ENCODE measurements at regions not wholly inside any gene's neighbourhood (a gene's known extent, or its start where the extent isn't known, plus 50 kb on each side); places are given as distances from the start of the nearest gene placed in this dataset.

DNA sequence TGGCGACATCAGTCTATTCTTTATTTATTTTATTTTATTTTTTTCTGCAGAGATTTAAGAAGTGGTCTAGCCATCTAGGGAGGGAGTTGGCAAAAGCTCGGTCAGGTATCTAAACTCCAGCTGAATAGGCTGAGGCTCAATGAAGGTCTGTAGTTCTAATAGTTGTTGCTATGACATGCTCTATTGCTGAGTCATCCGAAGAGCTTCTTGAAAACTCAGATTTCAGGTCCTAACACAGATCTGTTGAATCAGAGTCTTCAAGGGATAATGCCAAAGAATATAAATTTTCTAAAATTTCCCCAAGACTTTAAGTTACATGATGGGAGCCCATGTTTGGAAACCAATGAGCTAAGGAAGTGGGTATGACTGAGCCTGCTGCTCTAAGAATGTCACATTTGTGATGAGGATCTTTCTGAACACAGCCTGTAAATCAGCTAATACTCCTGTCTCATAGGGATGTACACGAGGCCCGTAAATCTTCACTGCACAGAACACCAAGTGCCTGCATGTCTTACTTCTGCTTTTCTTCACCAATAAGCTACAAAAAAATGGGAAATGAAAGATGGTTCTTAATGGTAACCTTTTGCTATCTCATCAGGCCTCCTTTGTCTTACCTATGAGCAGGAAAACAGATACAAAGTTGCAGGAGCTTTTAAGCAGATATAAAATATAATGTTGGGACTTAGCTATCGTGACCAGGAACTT, 901.4 kb upstream of the API5 start:
- no peaks in the 10 kb centered on the region for H3K9me2 ChIP-seq (ENCODE audit: insufficient read depth, low read length)
- no peaks in the 10 kb centered on the region for H3K9me3 ChIP-seq (ENCODE audit: low read length)
- TF ChIP-seq CTCF (IDR thresholded peaks at IDR 0.05; ENCODE audit: poor library complexity, severe bottlenecking) (no peak), REST (IDR thresholded peaks at IDR 0.05; ENCODE audit: borderline replicate concordance) (no peak), EZH2 (IDR thresholded peaks at IDR 0.05; ENCODE audit: borderline replicate concordance, insufficient read depth, low read length, poor library complexity, severe bottlenecking) (no peak), EP300 (conservative IDR thresholded peaks at IDR 0.05; ENCODE audit: poor library complexity, severe bottlenecking) (no peak), POLR2AphosphoS5 (IDR thresholded peaks at IDR 0.05) (no peak), SMC3 (conservative IDR thresholded peaks at IDR 0.05; ENCODE audit: poor library complexity) (no peak), RAD21 (conservative IDR thresholded peaks at IDR 0.05) (no peak), TAF1 (IDR thresholded peaks at IDR 0.05; ENCODE audit: low read depth) (no peak), MXI1 (conservative IDR thresholded peaks at IDR 0.05; ENCODE audit: poor library complexity, severe bottlenecking) (no peak)
- no peak overlapping the region for H3K27ac ChIP-seq (ENCODE audit: low read length)
- no peak overlapping the region for H3K4me2 ChIP-seq (ENCODE audit: low read length)
- no peak overlapping the region for H3K4me3 ChIP-seq (ENCODE audit: low read length)
- H3F3A ChIP-seq (ENCODE audit: insufficient read depth, low read length, poor library complexity, severe bottlenecking), result peaks cover 3% of the 10 kb centered on the region
- peaks cover 5% of the 10 kb centered on the region for H3K27me3 ChIP-seq (ENCODE audit: insufficient read depth, low read depth, low read length)
- H4K20me1 ChIP-seq (ENCODE audit: insufficient read depth), result no peaks in the 10 kb centered on the region
- no peak overlapping the region for H2AFZ ChIP-seq (ENCODE audit: low read depth, low read length)
- no peaks in the 10 kb centered on the region for H3K79me2 ChIP-seq (replicated peaks; ENCODE audit: insufficient read depth, low read length)
- H3K9ac ChIP-seq (ENCODE audit: low read length), result no peak overlapping the region
- H3K36me3 ChIP-seq (ENCODE audit: insufficient read depth, low read length), result no peaks in the 10 kb centered on the region

GRCh38 chr11:42412590-42412989, 899.2 kb upstream of the API5 start:
- H3K9me3 ChIP-seq (ENCODE audit: low read length), result no peaks in the 10 kb centered on the region
- no peak overlapping the region for H3K9ac ChIP-seq (ENCODE audit: low read length)
- TF ChIP-seq POLR2AphosphoS5 (IDR thresholded peaks at IDR 0.05) (no peak), SMC3 (conservative IDR thresholded peaks at IDR 0.05; ENCODE audit: poor library complexity) (no peak), REST (IDR thresholded peaks at IDR 0.05; ENCODE audit: borderline replicate concordance) (no peak), CTCF (IDR thresholded peaks at IDR 0.05; ENCODE audit: poor library complexity, severe bottlenecking) (no peak), EZH2 (IDR thresholded peaks at IDR 0.05; ENCODE audit: borderline replicate concordance, insufficient read depth, low read length, poor library complexity, severe bottlenecking) (no peak), EP300 (conservative IDR thresholded peaks at IDR 0.05; ENCODE audit: poor library complexity, severe bottlenecking) (no peak), MXI1 (conservative IDR thresholded peaks at IDR 0.05; ENCODE audit: poor library complexity, severe bottlenecking) (no peak), TAF1 (IDR thresholded peaks at IDR 0.05; ENCODE audit: low read depth) (no peak), RAD21 (conservative IDR thresholded peaks at IDR 0.05) (no peak)
- H3K36me3 ChIP-seq (ENCODE audit: insufficient read depth, low read length), result no peaks in the 10 kb centered on the region
- no peaks in the 10 kb centered on the region for H4K20me1 ChIP-seq (ENCODE audit: insufficient read depth)
- no peak overlapping the region for H3K4me2 ChIP-seq (ENCODE audit: low read length)
- peaks cover 5% of the 10 kb centered on the region for H3K27me3 ChIP-seq (ENCODE audit: insufficient read depth, low read depth, low read length)
- no peaks in the 10 kb centered on the region for H3F3A ChIP-seq (ENCODE audit: insufficient read depth, low read length, poor library complexity, severe bottlenecking)
- no peaks in the 10 kb centered on the region for H3K9me2 ChIP-seq (ENCODE audit: insufficient read depth, low read length)
- no peak overlapping the region for H3K4me3 ChIP-seq (ENCODE audit: low read length)
- H3K79me2 ChIP-seq (replicated peaks; ENCODE audit: insufficient read depth, low read length), result no peaks in the 10 kb centered on the region
- no peak overlapping the region for H3K27ac ChIP-seq (ENCODE audit: low read length)
- no peak overlapping the region for H2AFZ ChIP-seq (ENCODE audit: low read depth, low read length)
